SK-N-SH treated with all-trans-retinoic acid at 6 μM for 48 hours (cell line): ENCODE measurements at regions not wholly inside any gene's neighbourhood (a gene's known extent, or its start where the extent isn't known, plus 50 kb on each side); places are given as distances from the start of the nearest gene placed in this dataset.
"Not testable (repeated sequence)": the region's sequence is repeated elsewhere in the genome, so short reads cannot be mapped to it uniquely, and the experiment has no call there.

Experiments
- SNAI2 ChIP-seq: fragments of 250-450 bp; sonication (Bioruptor Pico); IDR thresholded peaks from 2 replicates; pipeline ENCODE4 v1.5.0; 2020; ENCODE audit warnings: mild to moderate bottlenecking, moderate library complexity
- TCF4 ChIP-seq: fragments of 250-450 bp; sonication (Bioruptor Pico); IDR thresholded peaks from 2 replicates; pipeline ENCODE4 v1.8.0; 2021; ENCODE audit warnings: mild to moderate bottlenecking, moderate library complexity, borderline replicate concordance
- TOX ChIP-seq: fragments of 250-450 bp; sonication (Bioruptor Pico); IDR thresholded peaks from 2 replicates; pipeline ENCODE4 v1.8.0; 2021; ENCODE audit warnings: mild to moderate bottlenecking, moderate library complexity, borderline replicate concordance
- TSHZ2 ChIP-seq: fragments of 250-450 bp; sonication (Bioruptor Pico); IDR thresholded peaks from 2 replicates; pipeline ENCODE4 v1.5.0; 2020; ENCODE audit warnings: mild to moderate bottlenecking, moderate library complexity
- ZC3H10 ChIP-seq: fragments of 250-450 bp; sonication (Bioruptor Pico); IDR thresholded peaks from 2 replicates; pipeline ENCODE4 v1.5.1; 2021; ENCODE audit warnings: mild to moderate bottlenecking, moderate library complexity
- ZFP3 ChIP-seq: fragments of 250-450 bp; sonication (Bioruptor Pico); IDR thresholded peaks from 2 replicates; pipeline ENCODE4 v1.5.0; 2020; ENCODE audit warnings: mild to moderate bottlenecking, moderate library complexity
- ZNF70 ChIP-seq: fragments of 450-650 bp; formaldehyde crosslinking; IDR thresholded peaks from 2 replicates; pipeline ENCODE4 v1.5.0; 2020; ENCODE audit warnings: mild to moderate bottlenecking, moderate library complexity
- TF ChIP-seq, protein P1 (sequence below): fragments of 250-450 bp; sonication (Bioruptor Pico); IDR thresholded peaks from 2 replicates; pipeline ENCODE4 v1.8.0; 2021; ENCODE audit warnings: low read depth, mild to moderate bottlenecking, moderate library complexity, borderline replicate concordance
- TF ChIP-seq, protein P2 (sequence below): fragments of 250-450 bp; sonication (Bioruptor Pico); IDR thresholded peaks from 2 replicates; pipeline ENCODE4 v1.8.0; 2020; ENCODE audit warnings: mild to moderate bottlenecking, moderate library complexity, borderline replicate concordance
- TF ChIP-seq, protein P3 (sequence below): fragments of 250-450 bp; sonication (Bioruptor Pico); IDR thresholded peaks from 2 replicates; pipeline ENCODE4 v1.5.1; 2020; ENCODE audit warnings: low read depth, mild to moderate bottlenecking, moderate library complexity

DNA sequence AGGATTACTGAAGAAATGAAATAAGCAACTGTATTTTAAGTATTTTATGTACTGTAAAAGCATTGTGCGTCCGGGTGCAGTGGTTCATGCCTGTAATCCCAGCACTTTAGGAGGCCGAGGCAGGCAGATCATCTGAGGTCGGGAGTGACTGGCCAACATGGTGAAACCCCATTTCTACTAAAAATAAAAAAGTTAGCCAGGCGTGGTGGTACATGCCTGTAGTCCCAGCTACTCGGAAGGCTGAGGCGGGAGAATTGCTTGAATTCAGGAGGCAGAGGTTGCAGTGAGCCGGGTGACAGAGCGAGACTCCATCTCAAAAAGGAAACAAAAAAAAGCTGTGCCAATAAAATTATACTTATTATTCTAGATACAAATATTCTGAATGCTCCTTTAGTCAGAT, 215.4 kb upstream of the DMRT1 start:
- TF ChIP-seq, protein P1, sequence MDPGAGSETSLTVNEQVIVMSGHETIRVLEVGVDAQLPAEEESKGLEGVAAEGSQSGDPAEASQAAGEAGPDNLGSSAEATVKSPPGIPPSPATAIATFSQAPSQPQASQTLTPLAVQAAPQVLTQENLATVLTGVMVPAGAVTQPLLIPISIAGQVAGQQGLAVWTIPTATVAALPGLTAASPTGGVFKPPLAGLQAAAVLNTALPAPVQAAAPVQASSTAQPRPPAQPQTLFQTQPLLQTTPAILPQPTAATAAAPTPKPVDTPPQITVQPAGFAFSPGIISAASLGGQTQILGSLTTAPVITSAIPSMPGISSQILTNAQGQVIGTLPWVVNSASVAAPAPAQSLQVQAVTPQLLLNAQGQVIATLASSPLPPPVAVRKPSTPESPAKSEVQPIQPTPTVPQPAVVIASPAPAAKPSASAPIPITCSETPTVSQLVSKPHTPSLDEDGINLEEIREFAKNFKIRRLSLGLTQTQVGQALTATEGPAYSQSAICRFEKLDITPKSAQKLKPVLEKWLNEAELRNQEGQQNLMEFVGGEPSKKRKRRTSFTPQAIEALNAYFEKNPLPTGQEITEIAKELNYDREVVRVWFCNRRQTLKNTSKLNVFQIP (CRISPR knock-in tag): not testable (repeated sequence)
- not testable (repeated sequence) for TF ChIP-seq TSHZ2; ZNF70 (CRISPR knock-in tag); ZFP3; TCF4 (CRISPR knock-in tag); ZC3H10 (CRISPR knock-in tag); TOX (CRISPR knock-in tag); SNAI2 (CRISPR knock-in tag)
- TF ChIP-seq, protein P2, sequence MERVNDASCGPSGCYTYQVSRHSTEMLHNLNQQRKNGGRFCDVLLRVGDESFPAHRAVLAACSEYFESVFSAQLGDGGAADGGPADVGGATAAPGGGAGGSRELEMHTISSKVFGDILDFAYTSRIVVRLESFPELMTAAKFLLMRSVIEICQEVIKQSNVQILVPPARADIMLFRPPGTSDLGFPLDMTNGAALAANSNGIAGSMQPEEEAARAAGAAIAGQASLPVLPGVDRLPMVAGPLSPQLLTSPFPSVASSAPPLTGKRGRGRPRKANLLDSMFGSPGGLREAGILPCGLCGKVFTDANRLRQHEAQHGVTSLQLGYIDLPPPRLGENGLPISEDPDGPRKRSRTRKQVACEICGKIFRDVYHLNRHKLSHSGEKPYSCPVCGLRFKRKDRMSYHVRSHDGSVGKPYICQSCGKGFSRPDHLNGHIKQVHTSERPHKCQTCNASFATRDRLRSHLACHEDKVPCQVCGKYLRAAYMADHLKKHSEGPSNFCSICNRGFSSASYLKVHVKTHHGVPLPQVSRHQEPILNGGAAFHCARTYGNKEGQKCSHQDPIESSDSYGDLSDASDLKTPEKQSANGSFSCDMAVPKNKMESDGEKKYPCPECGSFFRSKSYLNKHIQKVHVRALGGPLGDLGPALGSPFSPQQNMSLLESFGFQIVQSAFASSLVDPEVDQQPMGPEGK (CRISPR knock-in tag): not testable (repeated sequence)
- TF ChIP-seq, protein P3, sequence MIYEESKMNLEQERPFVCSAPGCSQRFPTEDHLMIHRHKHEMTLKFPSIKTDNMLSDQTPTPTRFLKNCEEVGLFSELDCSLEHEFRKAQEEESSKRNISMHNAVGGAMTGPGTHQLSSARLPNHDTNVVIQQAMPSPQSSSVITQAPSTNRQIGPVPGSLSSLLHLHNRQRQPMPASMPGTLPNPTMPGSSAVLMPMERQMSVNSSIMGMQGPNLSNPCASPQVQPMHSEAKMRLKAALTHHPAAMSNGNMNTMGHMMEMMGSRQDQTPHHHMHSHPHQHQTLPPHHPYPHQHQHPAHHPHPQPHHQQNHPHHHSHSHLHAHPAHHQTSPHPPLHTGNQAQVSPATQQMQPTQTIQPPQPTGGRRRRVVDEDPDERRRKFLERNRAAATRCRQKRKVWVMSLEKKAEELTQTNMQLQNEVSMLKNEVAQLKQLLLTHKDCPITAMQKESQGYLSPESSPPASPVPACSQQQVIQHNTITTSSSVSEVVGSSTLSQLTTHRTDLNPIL (CRISPR knock-in tag): not testable (repeated sequence)
